ENCODE measurements at regions not wholly inside any gene's neighbourhood (a gene's known extent, or its start where the extent isn't known, plus 50 kb on each side); places are given as distances from the start of the nearest gene placed in this dataset.
"Not testable (repeated sequence)": the region's sequence is repeated elsewhere in the genome, so short reads cannot be mapped to it uniquely, and the experiment has no call there.

DNA sequence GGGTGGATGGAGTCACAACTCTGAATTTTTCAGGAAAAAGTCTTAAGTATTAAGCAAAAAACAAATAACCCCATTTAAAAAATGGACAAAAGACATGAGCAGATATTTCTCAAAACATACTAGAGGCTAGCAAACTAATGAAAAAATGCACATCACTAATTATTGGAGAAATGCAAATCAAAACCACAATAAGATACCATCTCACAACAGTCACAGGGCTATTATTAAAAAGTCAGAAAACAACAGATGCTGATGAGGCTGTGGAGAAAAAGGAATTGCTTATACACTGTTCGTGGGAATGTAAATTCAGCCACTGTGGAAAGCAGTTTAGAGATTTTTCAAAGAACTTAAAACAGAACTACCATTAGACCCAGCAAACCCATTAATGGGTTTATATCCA, 125.4 kb upstream of the NBPF19 start:
- FAIRE-seq; DNase-seq (ENCODE audit: insufficient read length, low spot score): not testable (repeated sequence)

- not testable (repeated sequence) for DNase-seq (ENCODE audit: insufficient read length, low spot score); FAIRE-seq
These were observed 122.6 kb upstream of the NBPF19 start for GRCh38 chr1:149352205-149352604.

DNA sequence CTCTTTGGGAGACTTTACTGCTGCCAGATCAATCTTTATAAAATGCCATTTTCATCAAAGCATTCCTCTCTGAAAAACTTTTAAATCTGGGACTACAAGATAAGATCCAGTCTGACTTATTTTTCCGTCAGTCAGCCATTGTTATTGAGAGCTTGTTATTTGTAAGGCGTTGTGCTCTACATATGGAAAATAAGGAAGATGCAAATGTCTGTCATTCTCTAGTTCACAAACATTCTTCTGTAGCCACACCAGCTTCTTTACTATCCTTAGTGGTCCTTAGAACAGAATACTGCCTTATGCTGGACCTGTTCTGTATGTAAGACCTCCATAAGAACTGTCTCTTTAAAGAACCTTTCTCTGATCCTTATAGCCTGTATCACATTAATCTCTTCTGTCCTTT, 120.3 kb upstream of the NBPF19 start:
- not testable (repeated sequence) for FAIRE-seq; DNase-seq (ENCODE audit: insufficient read length, low spot score)

DNA sequence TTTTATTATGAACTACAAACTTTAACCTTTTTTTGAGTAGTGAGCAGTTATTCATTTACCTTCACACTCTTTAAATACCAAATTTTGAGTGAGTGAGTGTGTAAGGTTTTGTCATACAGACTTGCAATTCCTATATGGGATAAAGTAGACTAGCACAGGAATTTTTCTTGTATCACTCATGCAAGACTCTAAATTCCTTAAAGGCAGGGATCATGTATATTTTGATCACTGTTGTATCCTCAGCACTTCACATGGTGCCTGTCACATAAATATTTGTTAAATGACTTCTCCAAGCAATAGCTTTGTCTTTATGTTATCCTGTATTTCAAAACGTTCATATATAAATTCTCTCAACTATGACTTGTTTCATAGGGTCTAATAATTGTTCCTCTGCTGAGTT, 119.1 kb upstream of the NBPF19 start:
- FAIRE-seq; DNase-seq (ENCODE audit: insufficient read length, low spot score): not testable (repeated sequence)

- not testable (repeated sequence) for FAIRE-seq
These were observed 118.7 kb upstream of the NBPF19 start for GRCh38 chr1:149356152-149356551.

DNA sequence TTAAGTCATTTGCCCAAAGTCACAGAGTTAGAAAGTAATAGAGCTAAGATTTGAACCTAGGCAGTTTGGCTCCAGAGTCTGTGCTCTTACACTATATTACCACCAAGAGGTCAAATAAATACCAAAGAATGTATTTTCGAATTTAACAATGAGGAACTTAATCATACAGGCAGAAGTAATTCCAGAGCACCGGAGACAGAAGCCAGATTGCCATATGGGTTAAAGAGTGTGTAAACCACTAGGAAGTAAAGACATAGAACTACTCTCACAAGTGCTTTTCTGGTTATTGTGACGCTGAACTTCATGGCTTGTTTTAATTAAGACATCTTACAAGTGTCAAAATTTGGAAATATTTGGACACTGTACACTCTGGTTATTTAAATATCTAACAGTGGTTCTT, 114.5 kb upstream of the NBPF19 start:
- not testable (repeated sequence) for DNase-seq (ENCODE audit: insufficient read length, low spot score); FAIRE-seq

More at GRCh38 chr1:149356152-149356551, 118.7 kb upstream of the NBPF19 start:
- not testable (repeated sequence) for DNase-seq (ENCODE audit: insufficient read length, low spot score)

GRCh38 chr1:149361310-149361709, 113.5 kb upstream of the NBPF19 start:
- not testable (repeated sequence) for FAIRE-seq

GRCh38 chr1:149364188-149364981, 110.5 kb upstream of the NBPF19 start:
- FAIRE-seq; DNase-seq (ENCODE audit: insufficient read length, low spot score): not testable (repeated sequence)

More at GRCh38 chr1:149361310-149361709, 113.5 kb upstream of the NBPF19 start:
- not testable (repeated sequence) for DNase-seq (ENCODE audit: insufficient read length, low spot score)

- not testable (repeated sequence) for DNase-seq (ENCODE audit: insufficient read length, low spot score); FAIRE-seq
These were observed 108.4 kb upstream of the NBPF19 start for GRCh38 chr1:149366402-149366801.

- FAIRE-seq; DNase-seq (ENCODE audit: insufficient read length, low spot score): not testable (repeated sequence)
These were observed 107.3 kb upstream of the NBPF19 start for GRCh38 chr1:149367472-149368044.

- DNase-seq (ENCODE audit: insufficient read length, low spot score); FAIRE-seq: not testable (repeated sequence)
These were observed 106.5 kb upstream of the NBPF19 start for GRCh38 chr1:149368337-149368736.

DNA sequence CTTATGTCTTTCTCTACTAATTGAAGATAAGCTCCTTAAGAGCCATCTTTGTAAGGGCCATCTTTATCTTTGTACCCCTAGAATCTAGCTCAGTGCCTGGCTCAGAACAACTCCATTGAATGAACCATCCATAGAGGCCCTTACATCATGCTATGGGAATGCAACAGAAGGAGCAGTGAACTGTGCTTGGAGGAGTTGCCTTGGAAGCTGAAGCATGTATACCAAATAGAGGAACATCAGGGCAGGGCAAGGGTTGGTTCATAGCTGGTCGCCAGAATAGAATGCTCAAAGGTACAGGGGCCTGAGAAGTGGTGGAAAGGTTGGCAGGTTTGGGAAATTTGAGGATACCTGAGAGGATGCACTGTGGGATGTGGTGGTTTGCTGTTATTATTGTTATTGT, 105.8 kb upstream of the NBPF19 start:
- not testable (repeated sequence) for DNase-seq (ENCODE audit: insufficient read length, low spot score); FAIRE-seq

- FAIRE-seq; DNase-seq (ENCODE audit: insufficient read length, low spot score): not testable (repeated sequence)
These were observed 102.9 kb upstream of the NBPF19 start for GRCh38 chr1:149371955-149372354.

GRCh38 chr1:149378462-149378861, 96.4 kb upstream of the NBPF19 start:
- FAIRE-seq; DNase-seq (ENCODE audit: insufficient read length, low spot score): not testable (repeated sequence)

DNA sequence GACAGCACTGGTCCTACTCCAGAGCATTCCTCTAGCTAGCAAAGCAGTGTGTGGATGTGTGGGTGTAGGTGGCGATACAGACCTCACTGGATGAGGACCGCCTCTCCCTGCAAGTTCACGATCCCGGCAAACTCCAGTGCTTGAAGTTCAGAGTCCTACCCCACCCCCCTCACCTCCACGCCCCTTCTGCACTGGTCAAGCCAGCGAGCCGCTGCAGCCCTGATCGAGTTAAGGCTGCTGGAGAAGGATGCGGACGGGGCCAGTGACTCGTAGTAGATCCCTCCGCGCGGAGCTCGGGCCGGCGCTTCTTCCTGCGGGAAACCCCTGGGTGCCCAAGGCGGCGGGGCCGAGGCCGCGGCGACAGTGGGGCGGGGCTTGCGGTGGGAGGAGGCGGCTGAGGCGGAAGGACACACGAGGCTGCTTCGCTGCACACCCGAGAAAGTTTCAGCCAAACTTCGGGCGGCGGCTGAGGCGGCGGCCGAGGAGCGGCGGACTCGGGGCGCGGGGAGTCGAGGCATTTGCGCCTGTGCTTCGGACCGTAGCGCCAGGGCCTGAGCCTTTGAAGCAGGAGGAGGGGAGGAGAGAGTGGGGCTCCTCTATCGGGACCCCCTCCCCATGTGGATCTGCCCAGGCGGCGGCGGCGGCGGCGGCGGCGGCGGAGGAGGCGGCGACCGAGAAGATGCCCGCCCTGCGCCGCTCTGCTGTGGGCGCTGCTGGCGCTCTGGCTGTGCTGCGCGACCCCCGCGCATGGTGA, 84.5 kb upstream of the NBPF19 start:
- not testable (repeated sequence) for FAIRE-seq; DNase-seq (ENCODE audit: insufficient read length, low spot score)

- not testable (repeated sequence) for DNase-seq (ENCODE audit: insufficient read length, low spot score); FAIRE-seq
These were observed 83.9 kb upstream of the NBPF19 start for GRCh38 chr1:149390931-149391330.

DNA sequence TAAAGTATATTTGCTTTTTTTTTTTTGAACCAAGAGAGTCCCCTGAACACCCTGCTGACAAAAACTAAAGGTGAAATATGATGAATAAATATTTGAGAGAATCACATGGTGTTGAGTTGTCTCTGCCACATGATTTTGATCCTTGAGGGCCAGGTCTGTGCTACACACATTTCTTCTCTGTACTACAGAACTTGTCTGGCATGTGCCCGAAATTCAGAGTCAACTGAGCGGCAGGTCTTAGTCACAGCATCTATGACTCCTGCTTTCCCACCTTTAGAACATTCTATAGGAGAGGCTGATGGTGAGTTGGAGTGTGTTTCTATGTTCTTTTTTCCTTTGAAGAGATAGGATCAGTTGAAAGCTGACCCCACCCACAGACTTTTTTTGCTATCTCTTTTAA, 79.0 kb upstream of the NBPF19 start:
- not testable (repeated sequence) for DNase-seq (ENCODE audit: insufficient read length, low spot score); FAIRE-seq

GRCh38 chr1:149398527-149398926, 76.3 kb upstream of the NBPF19 start:
- DNase-seq (ENCODE audit: insufficient read length, low spot score); FAIRE-seq: not testable (repeated sequence)

- DNase-seq (ENCODE audit: insufficient read length, low spot score); FAIRE-seq: not testable (repeated sequence)
These were observed 66.4 kb upstream of the NBPF19 start for GRCh38 chr1:149408404-149408803.

DNA sequence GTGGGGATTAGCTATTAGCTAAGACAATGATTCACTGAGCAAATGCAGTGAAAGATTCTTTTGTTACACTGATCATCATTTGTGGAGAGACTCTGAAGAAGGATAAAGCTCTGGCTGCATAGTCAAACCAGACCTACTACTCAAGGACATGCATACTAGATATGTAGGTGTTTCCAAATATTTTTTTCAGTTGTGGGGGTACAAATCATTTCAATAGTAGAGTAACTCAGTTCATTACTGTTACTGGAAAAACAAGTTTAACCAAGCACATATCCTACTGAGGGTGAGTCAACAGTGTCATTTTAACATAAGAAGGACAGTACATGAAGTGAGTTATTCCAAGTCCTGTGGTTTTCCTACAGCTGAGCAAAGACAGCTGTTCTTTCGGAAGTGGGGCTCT, 59.5 kb upstream of the NBPF19 start:
- not testable (repeated sequence) for FAIRE-seq; DNase-seq (ENCODE audit: insufficient read length, low spot score)

- FAIRE-seq; DNase-seq (ENCODE audit: insufficient read length, low spot score): not testable (repeated sequence)
These were observed 56.1 kb upstream of the NBPF19 start for GRCh38 chr1:149418782-149419181.
